ENCODE measurements at regions not wholly inside any gene's neighbourhood (a gene's known extent, or its start where the extent isn't known, plus 50 kb on each side); places are given as distances from the start of the nearest gene placed in this dataset.

- no peak for TF ChIP-seq KDM4A (IDR thresholded peaks at IDR 0.05; ENCODE audit: low read depth, low read length, severe bottlenecking)
- TF ChIP-seq POLR2AphosphoS5 (IDR thresholded peaks at IDR 0.05; ENCODE audit: low read depth, low read length): no peak
- TF ChIP-seq ASH2L (IDR thresholded peaks at IDR 0.05; ENCODE audit: low read length): no peak
- no peak for TF ChIP-seq CBX5 (IDR thresholded peaks at IDR 0.05; ENCODE audit: low read depth, low read length)
- no peak for TF ChIP-seq PHF8 (conservative IDR thresholded peaks at IDR 0.05; ENCODE audit: low read depth, low read length)
Measured at GRCh38 chr13:99759163-99759552, 212.4 kb downstream of the ZIC5 start (continued).

Data from H1 (cell line).